Fibroblast of villous mesenchyme (primary cell): ENCODE measurements at regions not wholly inside any gene's neighbourhood (a gene's known extent, or its start where the extent isn't known, plus 50 kb on each side); places are given as distances from the start of the nearest gene placed in this dataset.
"Not testable (repeated sequence)": the region's sequence is repeated elsewhere in the genome, so short reads cannot be mapped to it uniquely, and the experiment has no call there.

Source experiments
- DNase-seq: peaks from one replicate; pipeline ENCODE4 v3.0.0-alpha.2; 2010; ENCODE audit warnings: low read depth
- H3K4me3 ChIP-seq: 2 replicates; pipeline ENCODE4 v1.5.1; 2011; ENCODE audit warnings: low read depth, mild to moderate bottlenecking, low read length
- TF ChIP-seq, protein P1 (sequence below): IDR thresholded peaks from 2 replicates; pipeline ENCODE4 v1.5.1; 2012; ENCODE audit warnings: low read depth, mild to moderate bottlenecking, low read length; ENCODE audit not compliant: insufficient read depth

DNA sequence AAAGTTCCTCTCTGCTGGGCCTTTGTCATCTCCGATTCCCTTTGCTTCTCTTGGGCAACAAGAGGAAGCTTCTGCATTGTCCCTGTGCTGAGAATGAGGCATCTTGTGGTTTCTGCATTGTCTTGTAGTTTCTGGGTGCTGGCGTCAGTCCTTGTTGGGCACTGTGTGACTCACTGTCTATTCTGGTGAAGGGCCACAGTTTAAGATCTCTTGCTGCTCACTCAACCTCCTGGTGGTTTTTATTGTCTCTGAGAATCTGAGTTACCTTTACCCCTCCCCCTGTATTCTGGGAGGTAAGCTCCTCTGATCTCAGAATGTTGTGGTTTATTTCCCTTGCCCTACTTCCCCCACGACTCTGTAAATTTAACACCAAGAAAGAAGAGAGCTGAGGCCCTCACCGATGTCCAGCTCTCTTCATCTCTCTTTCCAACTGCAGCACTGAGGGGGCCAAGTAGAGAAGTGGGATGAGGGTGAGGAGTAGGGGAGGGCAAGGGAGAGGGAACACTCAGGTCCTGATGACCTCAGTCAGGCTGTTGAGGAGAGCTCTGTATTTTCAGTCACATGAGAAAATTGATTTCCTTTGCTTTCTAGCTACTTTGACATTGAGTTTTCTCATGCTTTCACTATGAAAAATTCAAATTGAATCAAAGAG is 441.6 kb upstream of the PITX2 start:
- no peak overlapping the region for H3K4me3 ChIP-seq
- peak; percentile 8 for DNase-seq
- TF ChIP-seq, protein P1, sequence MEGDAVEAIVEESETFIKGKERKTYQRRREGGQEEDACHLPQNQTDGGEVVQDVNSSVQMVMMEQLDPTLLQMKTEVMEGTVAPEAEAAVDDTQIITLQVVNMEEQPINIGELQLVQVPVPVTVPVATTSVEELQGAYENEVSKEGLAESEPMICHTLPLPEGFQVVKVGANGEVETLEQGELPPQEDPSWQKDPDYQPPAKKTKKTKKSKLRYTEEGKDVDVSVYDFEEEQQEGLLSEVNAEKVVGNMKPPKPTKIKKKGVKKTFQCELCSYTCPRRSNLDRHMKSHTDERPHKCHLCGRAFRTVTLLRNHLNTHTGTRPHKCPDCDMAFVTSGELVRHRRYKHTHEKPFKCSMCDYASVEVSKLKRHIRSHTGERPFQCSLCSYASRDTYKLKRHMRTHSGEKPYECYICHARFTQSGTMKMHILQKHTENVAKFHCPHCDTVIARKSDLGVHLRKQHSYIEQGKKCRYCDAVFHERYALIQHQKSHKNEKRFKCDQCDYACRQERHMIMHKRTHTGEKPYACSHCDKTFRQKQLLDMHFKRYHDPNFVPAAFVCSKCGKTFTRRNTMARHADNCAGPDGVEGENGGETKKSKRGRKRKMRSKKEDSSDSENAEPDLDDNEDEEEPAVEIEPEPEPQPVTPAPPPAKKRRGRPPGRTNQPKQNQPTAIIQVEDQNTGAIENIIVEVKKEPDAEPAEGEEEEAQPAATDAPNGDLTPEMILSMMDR: no peak

DNA sequence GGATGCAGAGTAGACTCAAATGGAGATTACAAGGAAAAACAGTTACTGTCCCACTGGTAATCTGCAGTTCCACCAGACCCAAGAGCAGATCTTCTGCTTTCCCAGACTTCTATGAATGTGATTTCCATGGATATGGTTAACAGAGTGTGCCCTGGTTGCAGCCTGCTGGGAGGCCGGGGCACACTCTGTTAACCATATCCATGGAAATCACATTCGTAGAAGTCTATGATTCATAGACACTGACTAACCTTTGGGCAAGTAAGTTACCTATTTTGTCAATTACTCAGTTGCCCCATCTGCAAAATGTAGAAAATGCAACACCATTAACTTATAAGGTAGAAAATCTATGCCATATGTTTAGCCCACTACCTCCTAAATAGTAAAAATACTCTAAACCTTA is 443.1 kb upstream of the PITX2 start:
- DNase-seq: no peak
- TF ChIP-seq, protein P1: no peak
- no peak overlapping the region for H3K4me3 ChIP-seq

DNA sequence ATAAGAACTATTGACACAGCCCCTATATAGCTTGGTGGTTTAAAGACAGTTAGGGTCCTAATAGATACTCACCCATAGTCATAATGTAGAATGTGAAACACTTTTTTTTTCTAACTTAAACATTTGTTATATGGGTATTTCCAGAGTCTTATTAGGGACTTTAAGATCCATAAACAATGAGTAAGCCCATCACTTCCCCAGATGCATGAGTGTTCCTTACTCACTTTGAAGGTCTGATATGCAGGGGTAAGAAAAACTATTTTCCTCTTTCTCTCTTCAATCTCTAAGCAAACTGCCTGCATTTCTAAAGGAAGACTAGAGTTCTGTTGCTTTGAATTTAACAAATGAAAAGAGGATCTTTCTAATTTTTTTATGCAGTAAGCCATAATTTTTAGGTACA is 443.6 kb upstream of the PITX2 start:
- DNase-seq: no peak
- TF ChIP-seq, protein P1: no peak
- no peak overlapping the region for H3K4me3 ChIP-seq

DNA sequence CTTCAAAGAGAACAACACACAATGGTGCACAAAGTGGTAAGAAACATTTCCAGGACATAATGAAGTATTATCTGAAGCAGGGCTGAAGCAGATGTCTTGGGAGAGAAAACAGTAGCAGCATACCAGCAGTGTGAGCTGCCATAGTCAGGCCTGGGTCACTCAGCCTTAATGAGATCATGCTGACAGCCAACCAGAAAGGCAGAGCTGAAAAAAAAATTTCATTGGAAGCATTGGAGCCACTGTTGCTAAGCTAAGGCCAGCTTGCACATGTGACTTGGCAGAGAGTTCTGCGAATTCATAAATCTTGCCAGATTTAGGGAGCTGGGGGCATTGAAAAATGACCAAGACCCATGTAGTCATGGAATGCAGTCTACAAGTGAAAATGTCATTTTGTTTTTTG is 444.0 kb upstream of the PITX2 start:
- DNase-seq: no peak
- no peak overlapping the region for H3K4me3 ChIP-seq
- TF ChIP-seq, protein P1: no peak

DNA sequence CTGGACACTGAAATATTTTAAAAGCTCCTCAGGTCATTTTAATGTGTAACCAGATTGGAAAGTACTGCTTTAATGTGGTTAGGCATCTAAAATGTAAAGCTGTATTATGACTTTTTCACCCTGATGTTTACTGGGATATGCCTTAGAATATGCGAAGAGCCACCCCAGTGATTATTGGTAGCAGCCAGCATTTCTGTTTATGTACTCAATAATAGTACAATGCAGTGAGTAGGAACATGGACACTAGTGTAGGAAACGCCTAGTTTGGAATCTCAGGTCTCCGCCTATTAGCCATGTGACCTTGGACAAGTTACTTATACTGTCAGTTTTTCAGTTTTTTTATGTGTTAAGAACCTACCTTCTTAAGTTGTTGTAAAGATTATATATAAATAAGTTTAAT is 446.0 kb upstream of the PITX2 start:
- no peak for DNase-seq
- TF ChIP-seq, protein P1: no peak
- H3K4me3 ChIP-seq: no peak overlapping the region

DNA sequence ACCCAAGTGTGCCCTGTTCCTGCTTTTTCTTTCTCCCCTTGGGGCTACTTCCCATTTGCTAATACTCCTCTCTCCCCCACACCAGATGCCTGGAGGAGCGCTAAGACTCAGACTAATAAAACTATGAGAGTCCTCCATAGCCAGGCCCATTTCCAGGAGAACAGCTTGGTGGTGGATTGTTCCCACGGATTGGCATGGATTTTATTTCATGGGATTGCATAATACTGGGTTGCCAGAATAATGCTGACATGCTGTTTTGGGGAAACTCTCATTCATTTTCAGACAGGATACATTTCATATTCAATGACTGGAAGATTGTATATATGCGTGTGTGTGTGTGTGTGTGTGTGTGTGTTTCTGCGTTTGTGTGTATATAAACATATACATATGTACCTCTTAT is 447.5 kb upstream of the PITX2 start:
- DNase-seq: peak; percentile 8
- TF ChIP-seq, protein P1: no peak
- no peak overlapping the region for H3K4me3 ChIP-seq

DNA sequence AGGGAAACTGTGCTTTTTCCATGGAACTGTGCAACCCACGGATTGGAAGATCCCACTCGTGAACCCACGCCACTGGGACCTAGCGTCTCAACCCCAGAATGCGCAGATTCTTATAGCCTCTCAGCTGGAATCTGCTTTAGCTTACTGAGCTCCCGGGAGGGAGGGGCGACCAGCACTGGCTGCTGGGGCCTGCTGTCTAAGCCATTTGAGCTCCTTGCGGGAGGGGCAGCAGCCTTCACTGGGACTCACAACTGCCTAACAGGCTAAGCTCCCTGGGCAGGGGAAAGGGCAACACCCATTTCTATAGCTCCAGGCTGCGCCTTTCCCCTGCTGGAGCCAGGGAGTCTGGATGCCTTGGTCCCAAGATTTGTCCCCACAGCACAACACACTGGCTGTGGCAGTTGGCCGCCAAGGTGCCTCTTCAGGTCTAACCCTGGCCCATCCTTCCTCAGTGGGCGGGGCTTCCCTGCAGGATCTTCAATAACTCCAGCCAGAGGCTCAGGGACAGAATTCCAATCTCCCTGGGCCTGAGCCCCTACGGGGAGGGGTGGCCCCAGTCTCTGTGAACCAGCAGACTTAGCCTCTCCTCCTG is 451.7 kb upstream of the PITX2 start:
- no peak overlapping the region for H3K4me3 ChIP-seq
- TF ChIP-seq, protein P1: no peak
- DNase-seq: no peak

DNA sequence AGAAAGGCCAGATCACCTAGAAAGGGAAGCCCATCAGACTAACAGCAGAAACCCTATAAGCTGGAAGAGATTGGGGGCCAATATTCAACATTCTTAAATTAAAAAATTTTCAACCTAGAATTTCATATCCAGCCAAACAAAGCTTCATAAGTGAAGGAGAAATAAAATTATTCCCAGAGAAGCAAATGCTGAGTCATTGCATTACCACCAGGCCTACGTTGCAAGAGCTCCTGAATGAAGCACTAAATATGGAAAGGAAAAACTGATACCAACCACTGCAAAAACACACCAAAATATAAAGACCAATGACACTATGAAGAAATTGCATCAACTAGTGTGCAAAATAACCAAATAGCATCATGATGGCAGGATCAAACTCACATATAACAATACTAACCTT is 453.4 kb upstream of the PITX2 start:
- DNase-seq, H3K4me3 ChIP-seq: not testable (repeated sequence)
